OCI-LY1 (cell line): ENCODE measurements at regions not wholly inside any gene's neighbourhood (a gene's known extent, or its start where the extent isn't known, plus 50 kb on each side); places are given as distances from the start of the nearest gene placed in this dataset.

Source experiments
- CTCF ChIP-seq: fragments of 200-600 bp; sonication (generic), shearing (Covaris generic); IDR thresholded peaks from 2 replicates; pipeline ENCODE4 v1.5.1; 2017; ENCODE audit warnings: mild to moderate bottlenecking, antibody characterized with exemption, low read length, moderate library complexity, mixed read lengths
- EZH2 ChIP-seq: fragments of 200-600 bp; sonication (generic), shearing (Covaris generic); IDR thresholded peaks from 2 replicates; pipeline ENCODE4 v1.8.0; 2017; ENCODE audit warnings: borderline replicate concordance, mixed run types, mild to moderate bottlenecking, antibody characterized with exemption, low read length, moderate library complexity, mixed read lengths

DNA sequence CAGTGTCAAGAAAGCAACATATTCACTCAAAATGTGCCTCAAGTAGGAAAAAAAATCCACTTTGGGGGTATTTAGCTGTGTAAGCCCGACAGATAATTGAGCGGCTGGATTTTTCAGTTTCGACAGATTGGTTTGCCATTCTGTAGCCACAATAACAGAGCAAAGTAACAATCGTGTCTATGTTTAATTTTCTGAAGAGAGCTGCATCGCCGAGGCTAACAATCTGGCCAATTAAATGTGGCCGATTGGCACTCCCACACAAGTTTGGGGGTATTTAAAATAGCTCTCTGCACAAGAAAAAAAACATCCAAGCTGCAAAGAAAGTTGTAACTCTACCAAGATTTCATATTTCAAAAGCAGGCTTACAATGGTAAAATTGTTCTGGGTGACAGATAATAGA lies 99.7 kb upstream of the CDH13 start:
- TF ChIP-seq EZH2 (no peak), CTCF (no peak)
